GM23338 (cell line): ENCODE measurements at regions not wholly inside any gene's neighbourhood (a gene's known extent, or its start where the extent isn't known, plus 50 kb on each side); places are given as distances from the start of the nearest gene placed in this dataset.

ENCODE experiments used
- ATAC-seq: fragments of 200-7000 bp; cut with Tn5 transposase; 3 replicates; pipeline ENCODE4 v1.9.1; 2020
- DNase-seq: peaks from one replicate; pipeline ENCODE4 v3.0.0-alpha.2; 2015; ENCODE audit warnings: low spot score
- H2AFZ ChIP-seq: fragments of 200-600 bp; sonication (generic); 2 replicates; pipeline ENCODE4 v1.8.0; 2016; ENCODE audit warnings: antibody characterized with exemption, mild to moderate bottlenecking, moderate library complexity
- H3F3A ChIP-seq: fragments of 200-600 bp; sonication (generic); replicated peaks from 2 replicates; pipeline ENCODE4 v1.8.0; 2017; ENCODE audit warnings: antibody characterized with exemption, mixed run types, low read depth
- H3K27ac ChIP-seq: fragments of 200-600 bp; sonication (generic); 2 replicates; pipeline ENCODE4 v1.6.1; 2016; ENCODE audit warnings: low read depth
- H3K27me3 ChIP-seq: fragments of 200-600 bp; sonication (generic); 2 replicates; pipeline ENCODE4 v1.8.0; 2016; ENCODE audit warnings: mild to moderate bottlenecking, mixed run types, moderate library complexity; ENCODE audit not compliant: insufficient read depth
- H3K36me3 ChIP-seq: fragments of 200-600 bp; sonication (generic); 2 replicates; pipeline ENCODE4 v1.8.0; 2016; ENCODE audit warnings: mild to moderate bottlenecking; ENCODE audit not compliant: insufficient read depth
- H3K4me1 ChIP-seq: fragments of 200-600 bp; sonication (generic); 2 replicates; pipeline ENCODE4 v1.8.0; 2016; ENCODE audit warnings: mild to moderate bottlenecking, moderate library complexity; ENCODE audit not compliant: insufficient read depth
- H3K4me2 ChIP-seq: fragments of 200-600 bp; sonication (generic); 2 replicates; pipeline ENCODE4 v1.7.1; 2017; ENCODE audit warnings: mixed run types
- H3K4me3 ChIP-seq: fragments of 200-600 bp; sonication (generic); 2 replicates; pipeline ENCODE4 v1.6.1; 2016; ENCODE audit warnings: mixed run types
- H3K79me2 ChIP-seq: fragments of 200-600 bp; sonication (generic); replicated peaks from 2 replicates; pipeline ENCODE4 v1.8.0; 2017; ENCODE audit warnings: mild to moderate bottlenecking; ENCODE audit not compliant: insufficient read depth
- H3K9me2 ChIP-seq: fragments of 200-600 bp; sonication (generic); 2 replicates; pipeline ENCODE4 v1.8.0; 2017; ENCODE audit not compliant: insufficient read depth
- H4K20me1 ChIP-seq: fragments of 200-600 bp; sonication (generic); replicated peaks from 2 replicates; pipeline ENCODE4 v1.8.0; 2017; ENCODE audit warnings: mild to moderate bottlenecking; ENCODE audit not compliant: insufficient read depth
- H3K27ac Mint-ChIP-seq: 2 replicates; pipeline ENCODE4 v1.8.0; 2020; ENCODE audit warnings: inconsistent platforms, mild to moderate bottlenecking, moderate library complexity, mixed read lengths
- H3K27me3 Mint-ChIP-seq: 3 replicates; pipeline ENCODE4 v1.8.0; 2022; ENCODE audit warnings: low read depth, mild to moderate bottlenecking, moderate library complexity, mixed read lengths, inconsistent platforms; ENCODE audit not compliant: insufficient read depth, poor library complexity
- H3K36me3 Mint-ChIP-seq: 3 replicates; pipeline ENCODE4 v1.8.0; 2021; ENCODE audit warnings: low read depth, mild to moderate bottlenecking, inconsistent platforms, moderate library complexity, mixed read lengths
- H3K4me1 Mint-ChIP-seq: 3 replicates; pipeline ENCODE4 v1.8.0; 2020; ENCODE audit warnings: mild to moderate bottlenecking, inconsistent platforms, mixed read lengths
- H3K4me3 Mint-ChIP-seq: 3 replicates; pipeline ENCODE4 v1.8.0; 2021; ENCODE audit warnings: moderate library complexity, mild to moderate bottlenecking, inconsistent platforms, mixed read lengths
- H3K9me3 Mint-ChIP-seq: 3 replicates; pipeline ENCODE4 v1.8.0; 2020; ENCODE audit warnings: moderate library complexity, mild to moderate bottlenecking, inconsistent platforms, mixed read lengths
- CREB1 ChIP-seq: fragments of 250-450 bp; sonication (Bioruptor Pico); IDR thresholded peaks from 2 replicates; pipeline ENCODE4 v1.5.0; 2020; ENCODE audit warnings: low read depth, mild to moderate bottlenecking, moderate library complexity
- CTCF ChIP-seq, 2 experiments: fragments of 200-600 bp in 1 of 2; sonication (generic) in 1 of 2; conservative IDR thresholded peaks; 2 replicates each; pipeline versions ENCODE4 v1.5.1 to v1.6.1; 2016 to 2017; ENCODE audit warnings: antibody characterized with exemption in 2 of 2, low read depth in 2 of 2, mild to moderate bottlenecking in 2 of 2, moderate library complexity in 1 of 2
- ETS1 ChIP-seq: IDR thresholded peaks from 2 replicates; pipeline ENCODE4 v1.6.1; 2016; ENCODE audit warnings: antibody characterized with exemption
- EZH2 ChIP-seq: fragments of 200-600 bp; sonication (generic); IDR thresholded peaks from one replicate; pipeline ENCODE4 v1.8.0; 2017; ENCODE audit warnings: antibody characterized with exemption, mild to moderate bottlenecking, low read depth; ENCODE audit not compliant: unreplicated experiment
- EZH2phosphoT487 ChIP-seq: fragments of 200-600 bp; sonication (generic); IDR thresholded peaks from one replicate; pipeline ENCODE4 v1.8.1; 2018; ENCODE audit warnings: antibody characterized with exemption; ENCODE audit not compliant: unreplicated experiment
- JUNB ChIP-seq: IDR thresholded peaks from one replicate; pipeline ENCODE4 v1.6.1; 2016; ENCODE audit warnings: antibody characterized with exemption; ENCODE audit not compliant: unreplicated experiment
- NANOG ChIP-seq: IDR thresholded peaks from 2 replicates; pipeline ENCODE4 v1.6.1; 2016; ENCODE audit warnings: antibody characterized with exemption, borderline replicate concordance
- POLR2AphosphoS5 ChIP-seq: IDR thresholded peaks from 2 replicates; pipeline ENCODE4 v1.6.1; 2016; ENCODE audit warnings: antibody characterized with exemption, low read depth
- REST ChIP-seq: IDR thresholded peaks from one replicate; pipeline ENCODE4 v1.6.1; 2018; ENCODE audit warnings: antibody characterized with exemption; ENCODE audit not compliant: unreplicated experiment
- STAT1 ChIP-seq: IDR thresholded peaks from one replicate; pipeline ENCODE4 v1.6.1; 2016; ENCODE audit warnings: antibody characterized with exemption; ENCODE audit not compliant: unreplicated experiment
- ZNF114 ChIP-seq: fragments of 250-450 bp; sonication (Bioruptor Pico); IDR thresholded peaks from 2 replicates; pipeline ENCODE4 v1.5.0; 2020; ENCODE audit warnings: mild to moderate bottlenecking, moderate library complexity
- ZNF331 ChIP-seq: fragments of 250-450 bp; sonication (Bioruptor Pico); IDR thresholded peaks from 2 replicates; pipeline ENCODE4 v1.5.0; 2020; ENCODE audit warnings: low read depth, mild to moderate bottlenecking, moderate library complexity
- ZNF462 ChIP-seq: fragments of 250-450 bp; sonication (Bioruptor Pico); IDR thresholded peaks from 2 replicates; pipeline ENCODE4 v1.5.0; 2020; ENCODE audit warnings: mild to moderate bottlenecking, moderate library complexity

GRCh38 chr18:71431689-71432088 lies 1112.5 kb downstream of the CBLN2 start:
- TF ChIP-seq CREB1 (CRISPR knock-in tag) (no peak), STAT1 (no peak), REST (no peak), EZH2 (no peak), CTCF (conservative IDR thresholded peaks at IDR 0.05; ENCODE audit: low read depth in 2 of 2) (no peak), ETS1 (no peak), POLR2AphosphoS5 (no peak), NANOG (no peak), JUNB (no peak), EZH2phosphoT487 (no peak), ZNF114 (CRISPR knock-in tag) (no peak), ZNF331 (no peak), ZNF462 (no peak)
- Mint-ChIP-seq H3K4me1 (no peaks in the 10 kb centered on the region), H3K27me3 (no peaks in the 10 kb centered on the region), H3K36me3 (peaks cover 3% of the 10 kb centered on the region; the same call in 1 of the 3 replicates), H3K27ac (no peak overlapping the region), H3K9me3 (peaks cover 82% of the 10 kb centered on the region), H3K4me3 (no peak overlapping the region)
- H2AFZ ChIP-seq, result no peak overlapping the region
- no peaks in the 10 kb centered on the region for H3K9me2 ChIP-seq
- H4K20me1 ChIP-seq, result no peaks in the 10 kb centered on the region
- no peaks in the 10 kb centered on the region for H3K79me2 ChIP-seq
- H3K36me3 ChIP-seq, result peaks cover 6% of the 10 kb centered on the region
- H3K4me1 ChIP-seq, result no peaks in the 10 kb centered on the region
- no peaks in the 10 kb centered on the region for H3F3A ChIP-seq
- no peak for DNase-seq
- no peak overlapping the region for H3K4me3 ChIP-seq
- no peak overlapping the region for H3K4me2 ChIP-seq
- ATAC-seq, result no peak
- no peaks in the 10 kb centered on the region for H3K27me3 ChIP-seq
- no peak overlapping the region for H3K27ac ChIP-seq
